Suprapubic skin (tissue), 3 donors: ENCODE measurements at regions not wholly inside any gene's neighbourhood (a gene's known extent, or its start where the extent isn't known, plus 50 kb on each side); places are given as distances from the start of the nearest gene placed in this dataset.

Experiments
- POLR2A ChIP-seq, 2 donors: fragments of 450-650 bp; IDR thresholded peaks; one replicate each; pipeline ENCODE4 v1.6.1; 2017; ENCODE audit warnings: antibody characterized with exemption in 2 of 2, mild to moderate bottlenecking in 2 of 2, moderate library complexity in 2 of 2
- TF ChIP-seq, protein P1 (sequence below), 2 donors: fragments of 200-600 bp in 1 of 2; fragments of 450-650 bp in 1 of 2; sonication (generic) in 1 of 2; IDR thresholded peaks; one replicate each; pipeline ENCODE4 v1.5.1; 2016 to 2019; ENCODE audit warnings: antibody characterized with exemption in 2 of 2, mild to moderate bottlenecking in 1 of 2, moderate library complexity in 1 of 2

DNA sequence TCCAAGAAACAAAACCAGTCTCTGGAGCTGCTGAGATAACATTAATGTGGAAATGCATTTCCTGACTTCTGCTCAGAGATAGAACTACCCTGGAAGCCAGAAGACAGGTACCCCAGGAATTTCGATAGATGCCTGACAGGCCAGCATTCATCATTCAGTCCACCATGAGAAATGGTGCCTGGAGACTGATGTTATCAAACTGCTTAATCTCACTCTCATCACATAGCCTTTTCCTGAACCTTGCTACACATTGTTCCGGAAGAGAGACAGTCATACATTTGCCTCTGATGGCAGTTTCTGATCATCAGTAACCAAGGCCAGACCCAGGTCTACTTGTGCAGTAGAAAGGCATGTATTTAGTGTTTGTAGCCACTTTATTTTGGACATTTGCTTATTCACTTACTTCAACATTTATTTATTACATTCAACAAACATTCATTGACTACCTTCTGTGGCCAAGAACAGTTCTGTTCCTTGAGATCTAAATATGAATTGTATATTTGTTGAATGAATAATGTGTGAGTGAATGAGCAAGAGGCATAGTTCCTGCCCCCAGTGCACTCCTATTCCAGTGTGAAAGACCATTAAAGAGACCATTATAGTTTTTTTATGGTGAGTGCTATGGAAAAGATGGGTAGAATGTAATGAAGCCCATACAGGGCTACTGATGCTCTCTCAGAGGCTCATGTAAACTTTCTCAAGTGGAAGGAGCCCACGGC is 485.7 kb downstream of the NUF2 start:
- no peak for TF ChIP-seq POLR2A (IDR thresholded peaks at IDR 0.05)
- TF ChIP-seq, protein P1, sequence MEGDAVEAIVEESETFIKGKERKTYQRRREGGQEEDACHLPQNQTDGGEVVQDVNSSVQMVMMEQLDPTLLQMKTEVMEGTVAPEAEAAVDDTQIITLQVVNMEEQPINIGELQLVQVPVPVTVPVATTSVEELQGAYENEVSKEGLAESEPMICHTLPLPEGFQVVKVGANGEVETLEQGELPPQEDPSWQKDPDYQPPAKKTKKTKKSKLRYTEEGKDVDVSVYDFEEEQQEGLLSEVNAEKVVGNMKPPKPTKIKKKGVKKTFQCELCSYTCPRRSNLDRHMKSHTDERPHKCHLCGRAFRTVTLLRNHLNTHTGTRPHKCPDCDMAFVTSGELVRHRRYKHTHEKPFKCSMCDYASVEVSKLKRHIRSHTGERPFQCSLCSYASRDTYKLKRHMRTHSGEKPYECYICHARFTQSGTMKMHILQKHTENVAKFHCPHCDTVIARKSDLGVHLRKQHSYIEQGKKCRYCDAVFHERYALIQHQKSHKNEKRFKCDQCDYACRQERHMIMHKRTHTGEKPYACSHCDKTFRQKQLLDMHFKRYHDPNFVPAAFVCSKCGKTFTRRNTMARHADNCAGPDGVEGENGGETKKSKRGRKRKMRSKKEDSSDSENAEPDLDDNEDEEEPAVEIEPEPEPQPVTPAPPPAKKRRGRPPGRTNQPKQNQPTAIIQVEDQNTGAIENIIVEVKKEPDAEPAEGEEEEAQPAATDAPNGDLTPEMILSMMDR (IDR thresholded peaks at IDR 0.05) = no peak
